HG02798 (cell line): ENCODE measurements at regions not wholly inside any gene's neighbourhood (a gene's known extent, or its start where the extent isn't known, plus 50 kb on each side); places are given as distances from the start of the nearest gene placed in this dataset.

Experiments
- ATAC-seq: cut with Tn5 transposase; IDR thresholded peaks from one replicate; pipeline ENCODE4 v1.9.1; 2021; ENCODE audit warnings: mild to moderate bottlenecking; ENCODE audit not compliant: unreplicated experiment, poor library complexity

- no peak for ATAC-seq
Measured at GRCh38 chr2:238649123-238649522, 198.8 kb upstream of the TWIST2 start.

GRCh38 chr2:238649936-238650518 lies 197.9 kb upstream of the TWIST2 start:
- ATAC-seq: no peak

DNA sequence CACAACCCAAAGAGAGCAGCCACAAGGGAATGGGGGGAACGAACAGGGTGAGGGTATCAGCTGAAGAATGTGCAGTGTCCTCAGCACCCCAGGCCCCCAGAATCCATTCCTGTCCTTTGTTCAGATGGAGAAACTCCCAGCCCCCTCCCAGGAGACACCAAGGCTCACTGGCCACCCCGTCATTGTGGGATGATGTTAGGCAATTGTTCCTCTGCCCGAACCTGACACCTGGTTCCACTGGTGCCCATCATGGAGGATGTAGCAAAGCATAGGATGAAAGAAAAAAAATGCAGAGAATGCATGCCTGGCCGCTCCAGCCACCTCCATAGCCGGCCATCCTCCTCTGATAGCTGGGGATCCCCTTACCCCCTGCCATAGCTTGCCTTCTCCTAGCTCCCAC lies 197.3 kb upstream of the TWIST2 start:
- no peak for ATAC-seq

DNA sequence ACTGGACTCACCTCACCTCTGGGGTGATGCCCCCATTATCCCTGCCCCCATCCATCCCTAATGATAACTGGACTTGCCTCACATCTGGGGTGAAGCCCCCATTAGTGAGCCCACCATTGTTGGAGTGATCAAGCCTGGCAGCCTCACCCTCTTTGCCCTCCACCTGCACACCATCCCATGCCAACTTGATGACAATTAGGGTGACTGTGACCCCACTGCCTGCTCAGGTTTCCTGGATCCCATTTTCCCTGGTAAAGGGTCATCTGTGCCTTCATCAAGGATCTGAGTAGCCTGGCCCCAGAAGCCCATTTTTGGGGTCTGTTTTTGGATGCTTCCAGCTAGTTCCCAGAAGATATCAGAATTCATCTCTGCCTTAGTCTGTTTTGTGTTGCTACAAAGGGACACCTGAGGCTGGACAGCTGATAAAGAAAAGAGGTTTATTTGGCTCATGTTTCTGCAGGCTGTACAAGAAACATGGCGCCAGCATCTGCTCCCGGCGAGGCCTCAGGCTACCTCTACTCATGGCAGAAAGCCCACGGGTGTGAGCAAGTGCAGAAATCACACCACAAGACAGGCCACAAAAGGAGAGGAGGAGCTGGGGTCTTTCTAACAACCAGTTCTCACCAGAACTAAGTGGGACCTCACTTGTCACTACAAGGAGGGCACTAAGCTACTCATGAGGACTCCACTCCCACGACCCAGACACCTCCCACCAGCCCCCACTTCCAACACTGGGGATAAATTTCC lies 196.4 kb upstream of the TWIST2 start:
- no peak for ATAC-seq

- no peak for ATAC-seq
Measured at GRCh38 chr2:238652053-238652770, 195.7 kb upstream of the TWIST2 start.

GRCh38 chr2:238652771-238653157 lies 195.1 kb upstream of the TWIST2 start:
- ATAC-seq: no peak

DNA sequence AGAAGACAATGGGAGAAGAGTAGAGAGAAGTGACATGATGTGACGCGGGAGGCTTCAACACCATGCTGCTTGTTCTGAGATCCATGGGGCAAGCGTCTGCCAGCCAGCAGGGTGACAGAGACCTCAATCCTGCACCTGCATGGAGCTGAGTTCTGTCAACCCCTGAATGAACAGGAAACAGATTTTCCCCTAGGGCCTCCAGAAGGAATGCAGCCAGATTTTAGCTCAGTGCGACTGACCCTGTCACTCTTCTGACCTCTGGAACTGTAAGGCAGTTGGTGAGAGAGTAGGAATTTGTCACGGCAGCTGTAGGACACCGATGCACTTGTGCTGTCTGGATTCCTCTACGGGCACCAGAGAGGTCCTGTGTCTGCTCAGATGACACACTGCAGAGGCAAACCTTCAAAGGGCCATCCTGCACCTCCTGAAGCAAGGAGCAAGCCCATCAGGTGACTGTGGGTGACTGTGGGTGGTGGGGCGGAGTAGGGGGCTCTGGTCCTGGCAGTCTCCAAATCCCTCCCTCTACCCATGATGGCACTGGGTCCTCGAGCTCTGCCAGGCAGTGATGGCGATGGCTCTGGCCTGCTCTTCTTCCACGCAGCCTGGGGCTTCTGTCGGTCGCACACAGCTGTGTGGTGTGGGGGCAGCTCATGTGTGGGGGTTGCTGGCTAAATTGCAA lies 194.3 kb upstream of the TWIST2 start:
- no peak for ATAC-seq

DNA sequence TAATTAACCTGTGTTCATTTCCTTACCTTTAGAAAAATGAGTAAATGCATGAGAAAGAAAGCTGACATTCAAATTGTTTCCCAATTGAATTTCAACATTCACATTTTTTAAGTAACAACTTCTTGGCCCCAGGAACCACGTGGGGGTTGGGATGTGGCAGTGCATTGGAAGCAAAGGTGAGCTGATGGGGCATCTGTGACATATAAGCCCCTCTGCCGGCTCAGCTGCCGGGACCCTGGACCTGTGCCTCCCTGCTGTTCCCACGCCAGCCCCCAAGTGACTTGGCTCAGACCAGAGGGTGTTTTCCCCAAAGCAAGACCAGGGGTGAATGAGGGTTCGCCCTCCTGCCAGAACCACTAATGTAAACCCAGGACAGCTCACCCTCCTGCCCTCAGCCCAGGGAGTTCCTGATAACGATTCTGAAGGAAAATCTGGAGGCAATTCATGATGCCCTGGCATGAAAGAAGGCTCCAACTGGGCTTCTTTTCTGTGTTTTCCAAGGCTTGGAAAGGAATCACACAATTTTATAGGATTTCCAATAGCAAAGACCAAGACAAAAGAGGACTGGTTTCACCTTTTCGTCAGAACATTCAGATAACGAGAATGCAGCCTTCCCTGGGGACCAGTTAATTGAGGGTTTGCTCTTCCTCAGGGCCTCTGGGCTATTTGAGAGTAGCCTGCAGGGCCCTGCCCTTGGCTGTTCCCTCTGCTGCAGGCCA lies 193.2 kb upstream of the TWIST2 start:
- no peak for ATAC-seq

DNA sequence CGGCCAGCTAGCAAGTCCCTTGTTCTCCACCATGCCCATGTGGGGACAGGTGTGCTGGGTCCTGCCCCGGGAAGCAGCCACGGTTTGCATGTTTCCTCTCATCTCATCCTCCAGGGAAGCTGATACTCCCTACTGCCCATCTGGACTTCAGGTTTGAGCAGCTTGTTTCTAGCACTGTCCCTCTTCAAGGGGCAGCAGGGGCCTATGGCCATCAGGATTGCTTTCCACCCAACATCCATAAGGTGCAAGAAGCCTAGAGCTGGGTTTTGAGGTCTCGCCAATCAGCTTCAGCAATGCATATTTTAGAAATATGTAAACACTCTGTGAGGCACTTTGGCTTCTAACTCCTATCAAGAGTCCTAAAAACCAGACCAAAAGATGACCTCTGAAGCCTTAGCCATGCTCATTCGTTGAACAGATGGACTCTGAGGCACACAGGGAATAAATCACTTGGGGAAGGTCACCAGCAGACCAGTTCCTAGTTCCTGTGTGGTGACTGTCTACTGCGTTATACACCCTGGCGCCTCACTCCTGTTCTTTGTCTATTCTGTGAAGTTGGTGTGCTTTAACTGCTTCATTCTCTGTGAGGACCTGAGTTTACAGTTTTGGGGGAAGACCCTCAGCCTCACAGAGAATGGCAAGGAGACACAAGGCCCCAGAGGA lies 192.6 kb upstream of the TWIST2 start:
- no peak for ATAC-seq

DNA sequence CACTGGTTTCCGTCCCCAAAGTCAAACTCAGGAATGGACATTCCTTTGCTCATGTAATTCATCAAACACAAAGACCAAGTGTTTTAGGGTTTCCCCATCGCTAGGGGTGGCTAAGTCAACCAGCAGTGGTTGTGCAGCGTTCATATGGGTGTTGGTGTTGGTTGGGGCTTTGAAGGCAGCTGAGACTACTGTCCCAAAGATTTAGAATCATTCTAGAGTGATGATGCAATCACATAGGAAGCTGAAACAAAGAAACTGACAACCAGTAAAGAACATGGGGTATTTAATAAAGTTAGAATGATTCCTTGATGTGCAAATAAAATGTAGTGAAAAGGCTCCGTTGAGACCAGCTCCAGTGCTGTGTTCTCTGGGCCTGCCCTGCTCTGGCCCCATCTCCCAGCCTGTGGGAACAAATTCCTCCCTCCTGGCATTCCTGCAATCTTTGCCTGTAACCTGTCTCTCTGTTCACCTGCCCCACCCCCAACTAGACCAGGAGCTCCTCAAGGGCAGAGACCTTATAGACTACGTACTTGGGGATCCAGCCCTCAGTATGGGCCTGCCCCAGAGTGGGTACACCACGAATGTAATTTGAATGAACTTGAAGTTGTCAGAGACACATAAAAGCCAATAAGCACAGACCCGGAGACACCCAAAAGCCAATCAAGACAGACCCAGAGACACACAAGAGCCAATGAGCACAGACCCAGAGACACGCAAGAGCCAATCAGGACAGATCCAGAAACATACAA lies 191.7 kb upstream of the TWIST2 start:
- no peak for ATAC-seq

- no peak for ATAC-seq
Measured at GRCh38 chr2:238657132-238658053, 190.5 kb upstream of the TWIST2 start.

- ATAC-seq: no peak
Measured at GRCh38 chr2:238658054-238658407, 189.9 kb upstream of the TWIST2 start.

DNA sequence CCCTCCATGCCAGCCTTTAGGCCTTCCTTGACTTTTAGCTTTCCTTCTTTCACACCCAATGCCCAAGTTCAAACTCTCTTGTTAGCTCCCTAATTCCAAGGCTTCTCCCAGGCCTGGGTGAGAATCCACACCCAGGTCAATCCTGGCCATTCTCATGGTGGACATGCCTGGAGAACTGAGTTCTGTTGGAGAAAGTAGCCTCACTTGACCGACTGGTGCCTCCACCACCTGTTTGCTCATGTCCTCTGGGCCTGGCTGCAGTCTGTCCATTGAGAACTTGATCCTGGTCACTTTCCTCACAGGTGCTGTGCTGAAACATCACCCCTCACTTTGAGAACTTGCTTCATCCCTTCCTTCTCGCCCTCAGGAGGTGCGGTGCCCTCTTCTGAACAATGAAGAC lies 189.1 kb upstream of the TWIST2 start:
- no peak for ATAC-seq

GRCh38 chr2:238659231-238659630 lies 188.7 kb upstream of the TWIST2 start:
- ATAC-seq: no peak

- ATAC-seq: no peak
Measured at GRCh38 chr2:238663586-238663985, 184.3 kb upstream of the TWIST2 start.

DNA sequence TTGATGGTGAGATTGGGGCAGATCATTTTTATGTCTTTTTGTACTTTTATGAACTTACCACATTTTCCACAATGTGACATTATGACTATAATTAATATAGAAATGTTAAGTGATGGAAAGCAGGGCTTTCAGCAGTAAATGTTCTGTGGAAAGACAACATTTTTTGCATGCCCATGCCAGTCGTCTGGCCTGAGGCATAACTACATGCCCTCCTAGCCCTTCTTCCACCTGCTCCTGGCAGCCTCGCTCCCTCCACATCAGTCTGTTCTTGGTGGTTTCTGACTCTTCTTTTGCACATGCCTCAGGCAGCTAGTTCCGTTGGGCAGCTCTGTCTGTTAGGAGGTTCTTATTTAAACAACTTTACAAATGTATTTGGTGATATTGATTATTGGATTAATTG lies 182.0 kb upstream of the TWIST2 start:
- ATAC-seq: no peak

DNA sequence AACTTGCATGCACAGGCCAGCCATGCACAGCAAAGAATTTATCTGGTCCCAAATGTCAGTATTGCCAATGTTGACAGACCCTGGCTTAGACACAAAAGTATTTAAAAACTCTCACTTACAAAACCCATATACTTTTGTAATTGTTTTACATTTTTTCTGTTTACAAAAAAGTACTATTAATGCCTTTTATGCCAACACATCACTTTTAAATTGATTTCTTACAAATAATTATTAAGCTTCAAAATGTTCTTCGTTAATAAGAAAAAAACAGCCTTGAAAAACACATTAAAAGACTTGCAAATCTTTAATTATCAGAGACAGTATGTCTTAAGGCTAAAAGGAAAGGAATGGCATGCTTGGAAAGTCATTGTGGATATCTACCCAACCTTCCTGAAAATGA lies 181.3 kb upstream of the TWIST2 start:
- ATAC-seq: no peak

GRCh38 chr2:238667008-238667407 lies 180.9 kb upstream of the TWIST2 start:
- no peak for ATAC-seq
